Cardiac fibroblast (primary cell): ENCODE measurements at regions not wholly inside any gene's neighbourhood (a gene's known extent, or its start where the extent isn't known, plus 50 kb on each side); places are given as distances from the start of the nearest gene placed in this dataset.

Experiments used
- DNase-seq, 2 donors: peaks; one replicate each; pipeline versions ENCODE4 v3.0.0 to v3.0.0-alpha.2; 2010; ENCODE audit warnings: low read depth in 2 of 2
- H3K4me3 ChIP-seq, 2 donors: replicated peaks in 1 of 2; 1 replicate in 1 of 2; 2 replicates in 1 of 2; pipeline ENCODE4 v1.5.1; 2011; ENCODE audit warnings: low read depth in 2 of 2, low read length in 2 of 2, mild to moderate bottlenecking in 2 of 2, moderate library complexity in 1 of 2
- TF ChIP-seq, protein P1 (sequence below): IDR thresholded peaks from one replicate; pipeline ENCODE4 v1.5.1; 2011; ENCODE audit warnings: low read depth, mild to moderate bottlenecking, low read length, inconsistent platforms

DNA sequence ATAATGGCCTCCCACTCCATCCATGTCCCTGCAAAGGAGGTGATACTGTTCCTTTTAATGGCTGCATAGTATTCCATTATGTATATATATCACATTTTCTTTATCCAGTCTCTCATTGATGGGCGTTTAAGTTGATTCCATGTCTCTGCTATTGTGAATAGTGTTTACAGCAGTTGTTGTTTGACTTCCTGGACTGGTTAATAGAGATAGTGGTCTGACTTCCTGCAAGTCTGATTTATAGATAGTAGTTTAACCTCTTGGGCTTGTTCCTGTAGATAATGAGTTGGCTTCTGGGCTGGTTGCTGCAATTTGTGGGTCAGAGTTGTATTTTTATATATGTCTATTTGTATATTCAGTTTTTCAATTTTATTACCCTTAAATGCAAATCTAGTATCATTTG, 145.4 kb downstream of the ARL6IP6 start:
- no peak overlapping the region for H3K4me3 ChIP-seq
- no peak for DNase-seq
- TF ChIP-seq, protein P1, sequence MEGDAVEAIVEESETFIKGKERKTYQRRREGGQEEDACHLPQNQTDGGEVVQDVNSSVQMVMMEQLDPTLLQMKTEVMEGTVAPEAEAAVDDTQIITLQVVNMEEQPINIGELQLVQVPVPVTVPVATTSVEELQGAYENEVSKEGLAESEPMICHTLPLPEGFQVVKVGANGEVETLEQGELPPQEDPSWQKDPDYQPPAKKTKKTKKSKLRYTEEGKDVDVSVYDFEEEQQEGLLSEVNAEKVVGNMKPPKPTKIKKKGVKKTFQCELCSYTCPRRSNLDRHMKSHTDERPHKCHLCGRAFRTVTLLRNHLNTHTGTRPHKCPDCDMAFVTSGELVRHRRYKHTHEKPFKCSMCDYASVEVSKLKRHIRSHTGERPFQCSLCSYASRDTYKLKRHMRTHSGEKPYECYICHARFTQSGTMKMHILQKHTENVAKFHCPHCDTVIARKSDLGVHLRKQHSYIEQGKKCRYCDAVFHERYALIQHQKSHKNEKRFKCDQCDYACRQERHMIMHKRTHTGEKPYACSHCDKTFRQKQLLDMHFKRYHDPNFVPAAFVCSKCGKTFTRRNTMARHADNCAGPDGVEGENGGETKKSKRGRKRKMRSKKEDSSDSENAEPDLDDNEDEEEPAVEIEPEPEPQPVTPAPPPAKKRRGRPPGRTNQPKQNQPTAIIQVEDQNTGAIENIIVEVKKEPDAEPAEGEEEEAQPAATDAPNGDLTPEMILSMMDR: no peak

DNA sequence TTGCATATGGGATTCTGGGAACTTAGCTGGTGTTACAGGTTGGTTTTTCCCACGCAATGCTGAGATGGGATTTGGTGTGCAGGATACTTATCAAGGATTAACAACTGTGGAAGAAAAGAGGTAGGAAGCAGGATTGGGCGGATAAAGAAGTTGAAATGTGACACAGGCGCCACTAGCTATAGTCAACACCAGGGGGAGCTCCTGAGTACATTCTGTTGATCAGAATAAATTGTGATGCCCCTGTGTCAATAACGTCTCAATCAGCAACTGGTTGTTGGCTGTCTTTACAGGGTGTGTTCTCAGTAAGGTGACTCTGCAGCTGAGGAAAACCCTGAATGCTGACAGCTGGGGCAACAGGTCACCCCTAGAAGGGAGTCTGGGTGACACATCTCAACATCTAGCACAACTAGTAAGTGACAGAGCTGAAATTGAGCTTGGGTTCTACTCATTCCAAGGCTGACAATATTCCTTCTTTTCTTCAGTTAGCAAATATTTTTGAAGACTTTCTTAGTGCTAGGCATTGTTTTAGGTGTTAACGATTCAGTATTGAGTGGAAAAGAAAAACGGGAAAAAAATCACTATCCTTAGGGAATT, 143.0 kb downstream of the ARL6IP6 start:
- no peak overlapping the region for H3K4me3 ChIP-seq
- TF ChIP-seq, protein P1: peak; percentile 72
- peak; percentile 17 to 35 for DNase-seq

DNA sequence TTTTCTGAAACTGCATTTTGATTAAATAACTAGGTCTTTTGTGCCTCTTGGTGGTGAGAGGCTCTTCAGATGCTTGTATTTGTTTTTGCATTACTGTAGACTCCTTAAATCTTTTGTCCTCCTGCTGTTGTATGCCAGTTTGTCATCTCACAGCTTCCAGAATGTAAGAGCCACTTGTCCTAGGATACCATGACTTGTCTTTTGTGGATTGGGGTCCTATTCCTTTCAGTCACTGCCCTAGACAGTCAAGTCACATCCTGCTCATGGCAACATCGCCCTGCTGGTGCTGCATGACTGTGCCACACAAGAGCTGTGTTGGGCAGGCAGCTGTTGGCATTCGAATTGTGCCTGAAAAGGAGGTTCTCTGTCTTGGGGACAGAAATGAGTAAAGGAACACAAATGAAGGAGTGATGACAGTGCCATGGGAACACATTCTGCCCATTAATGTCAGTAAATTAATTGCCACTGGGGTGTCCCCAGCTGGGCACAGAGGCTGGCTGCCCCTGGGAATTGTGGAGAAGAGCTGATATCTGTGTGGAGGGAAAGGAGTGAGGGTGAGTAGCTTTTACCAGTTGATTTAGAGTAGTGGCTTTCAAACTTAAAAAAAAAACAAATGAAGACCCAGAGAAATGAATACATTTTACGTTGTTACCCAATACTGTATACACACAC, 140.3 kb downstream of the ARL6IP6 start:
- TF ChIP-seq, protein P1: no peak
- DNase-seq: no peak
- no peak overlapping the region for H3K4me3 ChIP-seq

DNA sequence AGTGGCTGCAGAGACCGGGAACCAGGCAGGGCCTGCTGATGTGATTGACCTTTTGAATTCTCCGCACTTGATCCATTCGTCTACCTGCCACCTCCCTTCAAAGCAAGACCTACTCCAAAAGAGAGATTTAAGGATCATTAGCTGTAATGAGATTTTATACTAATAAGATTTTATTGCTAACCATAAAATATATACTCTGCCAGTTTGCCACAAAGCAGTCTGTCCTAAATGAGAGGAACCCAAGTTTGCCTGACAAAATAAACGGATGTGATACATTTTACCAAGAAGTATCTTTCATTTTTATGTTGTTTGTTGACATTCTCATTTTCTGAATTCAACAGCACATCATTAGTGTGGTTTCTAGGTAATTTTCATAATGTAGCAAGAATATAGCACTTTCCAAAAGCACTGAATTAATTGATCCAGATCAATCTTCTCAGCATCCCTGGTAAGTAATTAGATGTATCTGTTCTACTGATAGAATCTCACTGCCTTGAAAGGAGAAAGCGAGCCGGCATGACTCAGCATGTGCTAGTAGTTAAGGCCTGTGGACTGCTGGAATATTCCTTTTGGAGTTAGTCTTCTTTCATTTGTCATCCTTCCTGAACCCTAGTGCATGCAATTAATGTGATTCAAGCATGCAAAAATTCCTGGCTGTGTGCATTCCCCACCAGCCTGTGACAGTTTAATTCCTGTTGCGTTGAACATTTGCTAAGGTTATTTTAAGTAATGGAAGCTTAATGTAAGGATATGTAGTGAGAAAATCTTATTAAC, 128.5 kb downstream of the ARL6IP6 start:
- DNase-seq: peak; percentile 19 to 27
- TF ChIP-seq, protein P1: no peak
- no peak overlapping the region for H3K4me3 ChIP-seq

DNA sequence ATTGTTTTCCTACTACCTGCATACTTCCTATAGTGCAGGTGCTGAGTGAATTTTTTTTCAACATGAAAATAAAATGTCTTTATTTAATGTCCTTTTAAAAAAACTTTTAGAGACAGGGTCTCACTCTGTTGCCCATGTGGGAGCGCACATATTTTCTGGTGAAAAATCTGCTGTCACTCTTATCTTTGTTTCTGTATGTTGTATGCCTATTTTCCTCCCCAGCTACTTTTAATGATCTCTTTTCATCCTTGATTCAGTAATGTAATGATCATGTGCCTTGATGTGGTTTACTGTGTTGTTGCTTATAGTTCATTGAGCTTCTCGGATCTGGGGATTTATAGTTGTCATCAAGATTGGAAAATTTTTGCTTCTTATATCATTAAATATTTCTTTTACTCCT, 117.3 kb downstream of the ARL6IP6 start:
- no peak overlapping the region for H3K4me3 ChIP-seq
- no peak for DNase-seq
- TF ChIP-seq, protein P1: no peak

DNA sequence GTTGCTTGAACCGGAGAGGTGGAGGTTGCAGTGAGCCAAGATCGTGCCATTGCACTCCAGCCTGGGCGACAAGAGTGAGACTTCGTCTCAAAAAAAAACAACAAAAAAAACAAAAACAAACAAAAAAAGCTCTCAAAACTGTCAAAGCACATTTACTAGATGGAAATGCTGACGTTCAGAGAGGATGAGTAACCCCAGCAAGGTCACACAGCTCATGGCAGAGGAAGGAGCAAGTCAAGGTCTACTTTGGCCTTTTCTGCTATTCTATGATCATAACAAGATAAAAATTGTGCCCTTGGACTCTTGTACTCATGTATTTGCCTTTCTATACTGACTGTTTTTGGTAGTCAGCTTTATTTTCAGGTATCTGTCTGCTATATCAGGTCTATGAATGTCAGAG, 109.5 kb downstream of the ARL6IP6 start:
- no peak for DNase-seq
- TF ChIP-seq, protein P1: no peak
- H3K4me3 ChIP-seq: no peak overlapping the region
